Hematopoietic multipotent progenitor cell treated with erythropoietin and hydrocortisone succinate and interleukin-3 and kit ligand, for 17 days (in vitro differentiated cells): ENCODE measurements at regions not wholly inside any gene's neighbourhood (a gene's known extent, or its start where the extent isn't known, plus 50 kb on each side); places are given as distances from the start of the nearest gene placed in this dataset.

Experiments used
- DNase-seq: peaks from one replicate; pipeline ENCODE4 v3.0.0-alpha.2; 2015; ENCODE audit warnings: low spot score

- DNase-seq = no peak
These were observed 1033.9 kb downstream of the TBC1D22A start for GRCh38 chr22:47796128-47796908.

- DNase-seq = no peak
These were observed 1033.2 kb downstream of the TBC1D22A start for GRCh38 chr22:47795477-47796127.

- DNase-seq = no peak
These were observed 1032.4 kb downstream of the TBC1D22A start for GRCh38 chr22:47794851-47795250.

GRCh38 chr22:47793304-47794101, 1031.1 kb downstream of the TBC1D22A start:
- no peak for DNase-seq

GRCh38 chr22:47789171-47789570, 1026.7 kb downstream of the TBC1D22A start:
- no peak for DNase-seq

GRCh38 chr22:47788461-47788860, 1026.0 kb downstream of the TBC1D22A start:
- DNase-seq = no peak

- DNase-seq = no peak
These were observed 1025.2 kb downstream of the TBC1D22A start for GRCh38 chr22:47787501-47788227.

- no peak for DNase-seq
These were observed 1024.3 kb downstream of the TBC1D22A start for GRCh38 chr22:47786650-47787290.

- no peak for DNase-seq
These were observed 1022.5 kb downstream of the TBC1D22A start for GRCh38 chr22:47784991-47785390.

GRCh38 chr22:47784367-47784983, 1022.0 kb downstream of the TBC1D22A start:
- no peak for DNase-seq

- no peak for DNase-seq
These were observed 1021.2 kb downstream of the TBC1D22A start for GRCh38 chr22:47783433-47784366.

- DNase-seq = no peak
These were observed 1020.1 kb downstream of the TBC1D22A start for GRCh38 chr22:47782328-47783075.

GRCh38 chr22:47781427-47782111, 1019.1 kb downstream of the TBC1D22A start:
- DNase-seq = no peak

- no peak for DNase-seq
These were observed 1018.6 kb downstream of the TBC1D22A start for GRCh38 chr22:47781024-47781423.

- no peak for DNase-seq
These were observed 1017.9 kb downstream of the TBC1D22A start for GRCh38 chr22:47780281-47780875.

- no peak for DNase-seq
These were observed 1017.0 kb downstream of the TBC1D22A start for GRCh38 chr22:47779474-47779873.

- no peak for DNase-seq
These were observed 1015.8 kb downstream of the TBC1D22A start for GRCh38 chr22:47778160-47778658.

GRCh38 chr22:47777426-47777825, 1015.0 kb downstream of the TBC1D22A start:
- no peak for DNase-seq
